Jurkat, Clone E6-1 (cell line): ENCODE measurements at regions not wholly inside any gene's neighbourhood (a gene's known extent, or its start where the extent isn't known, plus 50 kb on each side); places are given as distances from the start of the nearest gene placed in this dataset.

Experiments used
- DNase-seq: peaks from one replicate; pipeline ENCODE4 v3.0.0-alpha.2; 2011; ENCODE audit warnings: low read depth, low spot score
- H3K4me3 ChIP-seq: 2 replicates; pipeline ENCODE4 v1.5.1; 2011; ENCODE audit warnings: mild to moderate bottlenecking, low read length, control low read depth, moderate library complexity

- no peak overlapping the region for H3K4me3 ChIP-seq
- DNase-seq: no peak
These were observed 508.7 kb upstream of the DIPK2B start for GRCh38 chrX:45709381-45709780.

GRCh38 chrX:45699158-45699557 lies 498.5 kb upstream of the DIPK2B start:
- DNase-seq: no peak
- no peak overlapping the region for H3K4me3 ChIP-seq

- no peak for DNase-seq
- H3K4me3 ChIP-seq: no peak overlapping the region
These were observed 496.9 kb upstream of the DIPK2B start for GRCh38 chrX:45697591-45697990.

GRCh38 chrX:45696736-45697135 lies 496.1 kb upstream of the DIPK2B start:
- DNase-seq: no peak
- no peak overlapping the region for H3K4me3 ChIP-seq

GRCh38 chrX:45689971-45690370 lies 489.3 kb upstream of the DIPK2B start:
- H3K4me3 ChIP-seq: no peak overlapping the region
- no peak for DNase-seq

GRCh38 chrX:45683914-45684313 lies 483.2 kb upstream of the DIPK2B start:
- DNase-seq: no peak
- H3K4me3 ChIP-seq: no peak overlapping the region

GRCh38 chrX:45681891-45682290 lies 481.2 kb upstream of the DIPK2B start:
- no peak overlapping the region for H3K4me3 ChIP-seq
- DNase-seq: no peak

GRCh38 chrX:45669715-45670340 lies 469.2 kb upstream of the DIPK2B start:
- no peak for DNase-seq
- no peak overlapping the region for H3K4me3 ChIP-seq

- H3K4me3 ChIP-seq: no peak overlapping the region
- DNase-seq: no peak
These were observed 468.2 kb upstream of the DIPK2B start for GRCh38 chrX:45668686-45669443.

- no peak for DNase-seq
- no peak overlapping the region for H3K4me3 ChIP-seq
These were observed 467.0 kb upstream of the DIPK2B start for GRCh38 chrX:45667666-45668065.

- DNase-seq: no peak
- H3K4me3 ChIP-seq: no peak overlapping the region
These were observed 464.1 kb upstream of the DIPK2B start for GRCh38 chrX:45664727-45665290.

- no peak overlapping the region for H3K4me3 ChIP-seq
- DNase-seq: no peak
These were observed 459.8 kb upstream of the DIPK2B start for GRCh38 chrX:45660477-45660876.

GRCh38 chrX:45633419-45633818 lies 432.7 kb upstream of the DIPK2B start:
- DNase-seq: no peak
- no peak overlapping the region for H3K4me3 ChIP-seq

GRCh38 chrX:45632506-45632905 lies 431.8 kb upstream of the DIPK2B start:
- no peak overlapping the region for H3K4me3 ChIP-seq
- DNase-seq: no peak

- no peak for DNase-seq
- H3K4me3 ChIP-seq: no peak overlapping the region
These were observed 429.4 kb upstream of the DIPK2B start for GRCh38 chrX:45630078-45630477.

- H3K4me3 ChIP-seq: no peak overlapping the region
- DNase-seq: no peak
These were observed 427.4 kb upstream of the DIPK2B start for GRCh38 chrX:45628041-45628440.

GRCh38 chrX:45623266-45623665 lies 422.6 kb upstream of the DIPK2B start:
- no peak for DNase-seq
- H3K4me3 ChIP-seq: no peak overlapping the region

- DNase-seq: no peak
These were observed 421.9 kb upstream of the DIPK2B start for GRCh38 chrX:45622538-45622937.

GRCh38 chrX:45622042-45622423 lies 421.4 kb upstream of the DIPK2B start:
- H3K4me3 ChIP-seq: no peak overlapping the region
- no peak for DNase-seq

More at GRCh38 chrX:45622538-45622937, 421.9 kb upstream of the DIPK2B start:
- H3K4me3 ChIP-seq: no peak overlapping the region

- no peak for DNase-seq
- no peak overlapping the region for H3K4me3 ChIP-seq
These were observed 420.8 kb upstream of the DIPK2B start for GRCh38 chrX:45621376-45622041.
